ENCODE measurements at regions not wholly inside any gene's neighbourhood (a gene's known extent, or its start where the extent isn't known, plus 50 kb on each side); places are given as distances from the start of the nearest gene placed in this dataset.

- no peak for DNase-seq
Observed at GRCh38 chr14:101476258-101476915, 84.9 kb upstream of the DIO3 start.

GRCh38 chr14:101476916-101477553, 84.3 kb upstream of the DIO3 start:
- DNase-seq, result no peak

GRCh38 chr14:101477648-101478047, 83.6 kb upstream of the DIO3 start:
- DNase-seq, result no peak

DNA sequence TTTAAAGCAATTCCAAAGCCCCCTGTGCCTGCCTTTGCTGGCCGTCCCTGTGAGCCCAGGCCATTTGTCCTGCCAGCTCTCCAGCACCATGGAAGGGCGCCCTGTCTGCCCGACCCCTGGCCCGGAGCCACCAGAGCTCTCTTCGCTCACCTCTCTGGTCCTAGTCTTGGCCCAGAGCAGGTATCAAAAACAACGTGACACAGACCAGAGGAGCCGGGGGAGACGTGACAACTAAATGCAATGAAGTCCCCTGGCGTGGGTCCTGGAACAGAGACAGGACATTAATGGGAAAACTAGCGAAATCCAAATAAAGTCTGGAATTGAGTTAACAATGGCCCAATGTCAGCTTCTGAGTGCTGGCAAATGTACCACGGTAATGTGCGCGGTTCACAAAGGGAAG, 83.2 kb upstream of the DIO3 start:
- DNase-seq, result no peak

DNA sequence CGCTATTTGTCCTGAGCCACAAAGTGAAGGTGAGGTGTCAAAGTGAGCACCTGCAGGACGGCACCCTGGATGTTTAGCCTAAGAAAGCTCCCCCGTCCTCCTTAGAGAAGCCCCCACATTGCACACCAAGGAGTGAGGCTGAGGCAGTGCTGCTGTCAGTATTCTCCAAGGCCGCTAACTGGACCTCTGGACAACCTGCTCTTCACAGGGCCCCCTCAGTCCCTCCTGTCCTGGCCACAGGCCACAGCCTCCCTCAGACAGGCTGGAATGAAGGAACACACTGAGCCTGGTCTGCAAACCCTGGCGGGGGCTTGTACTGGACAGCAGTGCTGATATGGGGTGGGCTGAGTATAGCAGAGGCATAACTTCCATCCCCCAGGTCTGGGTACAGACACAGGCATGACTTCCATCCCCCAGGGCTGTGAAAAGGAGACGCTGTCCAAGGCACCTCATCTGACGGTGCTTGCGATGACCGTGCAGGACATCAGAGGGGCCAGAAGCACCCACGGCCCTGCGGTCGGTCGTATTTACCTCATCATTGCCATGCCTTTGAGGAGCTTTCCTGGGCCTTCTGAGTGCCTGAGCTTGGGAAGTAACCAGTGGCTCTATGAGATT, 82.4 kb upstream of the DIO3 start:
- DNase-seq, result no peak

DNA sequence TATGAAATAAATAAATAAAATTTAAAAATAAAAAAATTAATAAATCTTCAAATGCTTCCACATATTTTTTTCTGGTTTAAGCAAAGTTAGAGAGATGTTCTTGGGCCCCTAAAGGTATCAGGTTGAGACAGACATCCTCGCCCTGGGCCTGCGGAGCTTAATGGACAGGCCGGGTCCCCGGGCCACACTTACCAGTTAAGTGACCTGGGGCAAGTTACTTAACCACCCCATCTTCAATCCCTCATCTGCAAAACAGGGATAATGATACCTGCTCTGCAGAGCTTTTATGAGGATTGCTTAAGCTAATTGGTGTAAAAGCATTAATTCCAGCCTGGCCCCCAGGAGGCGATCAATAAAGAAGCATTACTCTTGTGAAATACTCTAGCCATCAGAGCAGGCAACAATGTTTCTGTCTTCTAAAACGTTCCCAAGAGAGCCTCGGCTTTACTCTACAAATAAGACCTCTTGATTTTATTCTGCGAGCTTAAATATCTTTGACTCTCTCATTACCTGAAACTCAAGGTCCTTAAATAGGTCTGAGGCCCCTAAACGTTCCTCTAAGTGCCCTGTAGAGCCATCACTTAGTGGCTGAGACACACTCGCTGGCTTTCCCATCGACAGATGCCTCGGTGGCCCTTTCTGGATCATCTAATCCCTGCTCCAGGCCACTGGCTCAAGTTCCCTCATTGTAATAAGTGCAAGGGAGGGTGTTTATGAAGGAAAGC, 81.1 kb upstream of the DIO3 start:
- DNase-seq, result no peak

GRCh38 chr14:101480747-101481530, 80.4 kb upstream of the DIO3 start:
- DNase-seq, result no peak

GRCh38 chr14:101481557-101481956, 79.7 kb upstream of the DIO3 start:
- no peak for DNase-seq

DNA sequence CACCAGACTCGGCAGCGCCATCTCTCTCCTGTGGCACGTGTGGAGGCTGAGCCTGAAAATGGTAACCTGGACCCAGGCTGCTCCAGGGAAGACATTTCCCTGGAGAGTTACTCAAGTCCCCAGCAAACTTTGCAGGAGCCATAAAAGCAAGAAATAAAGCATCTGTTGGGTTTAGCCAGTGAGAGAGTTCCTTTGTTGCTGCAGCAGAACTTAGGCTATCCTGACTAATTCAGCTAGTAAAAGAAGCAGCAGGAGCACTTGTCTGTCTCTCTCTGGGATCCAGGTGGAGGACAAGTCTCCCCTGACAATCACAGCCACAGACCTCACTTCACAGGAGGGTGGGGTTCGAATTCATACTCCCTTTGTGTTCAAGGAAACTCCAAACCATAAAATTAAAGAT, 79.2 kb upstream of the DIO3 start:
- DNase-seq, result no peak

GRCh38 chr14:101483829-101484228, 77.5 kb upstream of the DIO3 start:
- DNase-seq, result no peak

DNA sequence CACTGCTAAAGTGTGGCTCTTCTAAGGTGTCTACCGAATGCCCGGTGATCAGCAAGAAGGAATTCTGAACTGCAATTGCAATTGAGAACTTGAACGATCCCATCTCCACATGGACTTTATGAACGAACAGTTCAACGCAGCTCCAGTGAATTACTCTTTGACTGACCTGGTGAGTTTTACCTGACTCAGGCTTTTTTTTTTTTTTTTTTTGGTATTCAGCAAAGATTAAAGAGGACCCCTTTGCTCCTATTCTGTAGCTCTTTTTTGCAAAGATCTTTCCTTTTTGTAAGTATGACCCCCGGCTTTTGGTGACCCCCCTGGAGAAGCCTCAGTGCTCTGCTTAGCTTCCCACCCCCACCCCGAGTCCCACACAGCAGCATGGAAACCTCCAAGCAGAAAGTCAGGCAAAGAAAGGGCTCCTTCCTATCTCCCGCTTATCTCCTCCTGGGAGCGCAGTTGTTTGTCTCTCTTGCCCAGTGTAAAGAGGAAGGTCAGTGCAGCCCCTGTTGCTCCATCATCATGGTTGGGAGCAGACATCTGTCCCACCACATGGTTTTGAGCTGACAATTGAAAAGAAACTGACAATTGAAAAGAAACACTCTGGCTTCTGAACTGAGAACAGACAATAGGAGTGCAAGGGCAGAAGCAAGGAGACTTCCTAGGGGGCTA, 72.1 kb upstream of the DIO3 start:
- no peak for DNase-seq

DNA sequence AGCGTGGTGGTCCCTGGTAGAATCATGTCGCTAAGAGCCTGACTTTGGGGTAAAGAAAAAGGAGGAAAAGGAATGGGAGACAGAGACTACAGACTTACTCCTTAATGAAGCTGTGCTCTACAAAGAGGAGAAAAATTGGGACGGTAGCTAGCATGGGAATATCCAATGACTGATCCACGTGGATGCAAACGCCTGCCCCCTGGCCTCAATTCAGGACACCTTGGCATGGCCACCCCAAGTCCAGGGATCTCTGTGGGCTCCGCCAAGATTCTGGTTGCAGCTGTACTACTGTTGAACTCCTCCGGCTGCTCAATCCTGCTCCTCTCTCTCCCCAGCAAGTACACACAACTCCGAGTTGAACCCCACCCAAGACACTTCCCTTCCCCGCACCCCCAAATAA, 70.5 kb upstream of the DIO3 start:
- DNase-seq, result no peak

DNA sequence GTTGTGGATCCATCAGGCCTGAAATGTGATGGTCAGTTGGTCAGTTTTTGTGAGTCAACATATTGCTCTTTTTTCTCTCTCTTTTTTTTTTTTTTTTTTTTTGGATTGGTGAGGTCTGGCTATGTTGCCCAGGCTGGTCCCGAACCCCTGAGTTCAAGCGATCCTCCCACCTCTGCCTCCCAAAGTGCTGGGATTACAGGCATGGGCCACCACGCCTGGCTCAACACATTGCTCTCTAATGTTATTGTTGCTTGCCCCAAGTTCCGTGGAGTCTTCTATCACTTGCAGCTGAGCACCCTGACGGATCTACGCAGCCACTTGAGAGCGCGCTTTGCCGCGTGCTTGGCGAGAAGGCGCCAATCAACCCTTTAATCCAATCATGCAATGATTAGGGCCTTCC, 69.5 kb upstream of the DIO3 start:
- DNase-seq, result no peak

GRCh38 chr14:101492716-101493115, 68.6 kb upstream of the DIO3 start:
- DNase-seq, result no peak

- DNase-seq, result no peak
Observed at GRCh38 chr14:101494826-101495225, 66.5 kb upstream of the DIO3 start.

- no peak for DNase-seq
Observed at GRCh38 chr14:101495284-101495683, 66.0 kb upstream of the DIO3 start.

DNA sequence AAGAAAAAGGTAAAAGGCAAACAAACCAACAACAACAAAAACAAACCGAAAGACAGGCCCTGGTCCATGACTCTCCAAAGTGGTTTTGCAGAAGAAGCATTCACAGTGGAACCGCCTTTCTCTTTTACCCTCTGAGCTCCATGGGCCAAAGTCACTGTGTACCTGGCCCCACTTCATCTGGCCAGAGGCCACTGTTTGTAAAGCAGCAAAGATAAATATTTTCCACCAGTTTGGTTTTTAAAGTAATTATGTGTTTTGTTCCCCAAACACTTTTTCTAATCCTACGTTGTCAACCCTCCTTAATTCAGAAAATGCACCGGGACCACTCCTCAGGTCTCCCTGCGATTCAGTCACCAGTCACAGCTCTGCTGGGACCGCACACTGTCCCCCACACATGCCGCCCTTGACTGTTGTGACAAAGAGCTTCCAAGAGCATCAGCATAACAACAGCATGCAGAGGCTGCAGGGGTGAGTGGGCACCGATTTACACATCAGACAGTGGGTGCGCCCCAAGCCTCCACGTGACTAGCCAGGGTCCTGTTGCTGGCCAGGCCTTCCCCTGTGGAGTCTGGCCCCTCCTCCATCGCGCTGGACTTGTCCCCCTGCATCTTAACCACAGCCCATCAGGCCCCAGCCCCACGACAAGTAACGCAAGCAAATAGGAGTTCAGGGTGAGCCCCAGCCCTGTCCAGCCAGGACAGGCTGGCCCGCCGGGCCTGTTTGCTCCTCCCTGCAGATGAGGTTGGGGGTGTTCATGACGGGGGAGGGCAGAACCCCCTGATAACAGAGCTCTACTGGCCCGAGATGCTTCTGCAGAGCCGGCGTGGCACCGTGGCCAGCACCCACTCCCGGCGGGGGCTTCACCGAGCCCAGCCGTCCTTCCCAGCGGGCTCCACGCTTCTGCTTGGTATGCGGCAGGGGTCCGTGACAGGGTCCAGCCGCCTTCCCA, 65.2 kb upstream of the DIO3 start:
- no peak for DNase-seq

- DNase-seq, result no peak
Observed at GRCh38 chr14:101496776-101497683, 64.3 kb upstream of the DIO3 start.

DNA sequence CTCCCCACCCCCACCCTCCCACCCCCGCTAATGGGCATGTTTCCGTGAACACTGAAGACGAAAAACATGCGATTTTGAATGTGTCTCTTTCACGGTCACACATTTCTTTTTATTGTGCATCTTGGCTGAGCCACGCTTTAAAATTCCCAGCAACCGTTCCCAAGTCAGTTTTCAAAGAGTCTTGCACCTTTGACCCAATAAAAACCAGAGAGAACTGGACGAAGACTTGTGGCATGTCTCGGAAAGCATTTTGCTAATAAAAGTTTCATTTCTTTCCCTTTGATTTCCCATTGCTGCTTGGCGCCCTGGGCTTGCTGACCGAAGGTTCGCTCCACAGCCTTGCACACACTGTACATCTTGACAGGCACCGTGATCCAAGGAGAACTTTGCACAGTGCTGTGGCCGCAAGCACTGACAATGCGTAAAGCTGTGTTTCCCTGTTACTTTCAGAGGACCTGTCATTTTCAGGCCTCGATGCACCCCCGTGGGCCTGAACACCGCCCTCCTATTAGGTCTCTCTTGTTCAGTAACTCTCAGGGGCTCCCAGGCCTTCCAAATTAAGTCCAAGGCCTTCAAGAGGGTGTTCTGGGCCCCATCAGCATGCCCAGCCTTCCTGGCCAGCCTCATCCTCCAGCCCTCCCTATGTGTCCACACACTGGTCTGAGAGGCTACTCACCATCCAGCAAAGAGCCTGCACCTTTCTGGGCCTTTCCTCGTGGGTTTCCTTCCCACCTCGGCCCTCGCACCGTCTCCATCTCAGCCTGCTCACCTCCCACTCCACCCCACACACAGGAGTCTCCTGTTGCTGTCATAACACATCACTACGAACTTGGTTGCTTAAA, 63.4 kb upstream of the DIO3 start:
- DNase-seq, result no peak
